HEK293 (cell line): ENCODE measurements at regions not wholly inside any gene's neighbourhood (a gene's known extent, or its start where the extent isn't known, plus 50 kb on each side); places are given as distances from the start of the nearest gene placed in this dataset.

Experiments
- CTCF ChIP-seq: fragments of 450-650 bp; formaldehyde crosslinking; IDR thresholded peaks from 2 replicates; pipeline ENCODE4 v1.5.1; 2016; ENCODE audit warnings: missing biosample characterization, missing genetic modification characterization
- MEIS1 ChIP-seq: sonication (generic); formaldehyde crosslinking; IDR thresholded peaks from 2 replicates; pipeline ENCODE4 v1.8.1; 2022; ENCODE audit warnings: missing genetic modification reagents, mild to moderate bottlenecking, borderline replicate concordance
- PATZ1 ChIP-seq: fragments of 450-650 bp; formaldehyde crosslinking; IDR thresholded peaks from 2 replicates; pipeline ENCODE4 v1.5.1; 2016; ENCODE audit warnings: missing biosample characterization, missing genetic modification characterization
- PRDM4 ChIP-seq: fragments of 450-650 bp; formaldehyde crosslinking; IDR thresholded peaks from 2 replicates; pipeline ENCODE4 v1.5.1; 2017; ENCODE audit warnings: missing biosample characterization, missing genetic modification characterization
- RBAK ChIP-seq: fragments of 450-650 bp; formaldehyde crosslinking; IDR thresholded peaks from 2 replicates; pipeline ENCODE4 v1.5.1; 2016; ENCODE audit warnings: missing biosample characterization, missing genetic modification characterization
- YY1 ChIP-seq: fragments of 450-650 bp; formaldehyde crosslinking; IDR thresholded peaks from 2 replicates; pipeline ENCODE4 v1.5.1; 2018; ENCODE audit warnings: missing biosample characterization, missing genetic modification characterization
- ZBTB11 ChIP-seq: fragments of 450-650 bp; formaldehyde crosslinking; conservative IDR thresholded peaks from 2 replicates; pipeline ENCODE4 v1.5.1; 2016; ENCODE audit warnings: low read depth, missing biosample characterization, missing genetic modification characterization
- ZBTB26 ChIP-seq: fragments of 450-650 bp; formaldehyde crosslinking; optimal IDR thresholded peaks from 2 replicates; pipeline ENCODE3; 2016; ENCODE audit warnings: missing biosample characterization, mild to moderate bottlenecking, missing genetic modification characterization
- ZFP37 ChIP-seq: fragments of 450-650 bp; formaldehyde crosslinking; IDR thresholded peaks from 2 replicates; pipeline ENCODE4 v1.5.1; 2016; ENCODE audit warnings: missing biosample characterization, missing genetic modification characterization
- ZNF24 ChIP-seq: fragments of 450-650 bp; formaldehyde crosslinking; IDR thresholded peaks from 2 replicates; pipeline ENCODE4 v1.5.1; 2016; ENCODE audit warnings: missing biosample characterization, missing genetic modification characterization
- ZNF398 ChIP-seq: fragments of 450-650 bp; formaldehyde crosslinking; IDR thresholded peaks from 2 replicates; pipeline ENCODE4 v1.5.1; 2017; ENCODE audit warnings: missing biosample characterization, missing genetic modification characterization
- ZNF521 ChIP-seq: fragments of 450-650 bp; formaldehyde crosslinking; IDR thresholded peaks from 2 replicates; pipeline ENCODE4 v1.5.1; 2017; ENCODE audit warnings: missing biosample characterization, mild to moderate bottlenecking, missing genetic modification characterization
- ZNF548 ChIP-seq: fragments of 450-650 bp; formaldehyde crosslinking; IDR thresholded peaks from 2 replicates; pipeline ENCODE4 v1.5.1; 2016; ENCODE audit warnings: missing biosample characterization, missing genetic modification characterization
- ZSCAN16 ChIP-seq: fragments of 450-650 bp; formaldehyde crosslinking; IDR thresholded peaks from 2 replicates; pipeline ENCODE4 v1.5.1; 2016; ENCODE audit warnings: missing biosample characterization, missing genetic modification characterization

GRCh38 chr17:71902894-71903506 lies 217.8 kb upstream of the SOX9 start:
- TF ChIP-seq CTCF (tag by site-specific recombination) = no peak
- TF ChIP-seq ZBTB11 = no peak
- no peak for TF ChIP-seq ZNF548 (tag by site-specific recombination)
- no peak for TF ChIP-seq PATZ1 (tag by site-specific recombination)
- no peak for TF ChIP-seq ZNF521 (tag by site-specific recombination)
- no peak for TF ChIP-seq ZSCAN16 (tag by site-specific recombination)
- TF ChIP-seq YY1 = no peak
- no peak for TF ChIP-seq ZFP37 (tag by site-specific recombination)
- no peak for TF ChIP-seq ZBTB26 (tag by site-specific recombination)
- no peak for TF ChIP-seq ZNF398
- no peak for TF ChIP-seq MEIS1 (CRISPR knock-in tag)
- no peak for TF ChIP-seq RBAK (tag by site-specific recombination)
- TF ChIP-seq PRDM4 (tag by site-specific recombination) = no peak
- TF ChIP-seq ZNF24 (tag by site-specific recombination) = no peak
